Neural progenitor cell (in vitro differentiated cells): ENCODE measurements at regions not wholly inside any gene's neighbourhood (a gene's known extent, or its start where the extent isn't known, plus 50 kb on each side); places are given as distances from the start of the nearest gene placed in this dataset.
"Not testable (repeated sequence)": the region's sequence is repeated elsewhere in the genome, so short reads cannot be mapped to it uniquely, and the experiment has no call there.

Source experiments
- DNase-seq: peaks from one replicate; pipeline ENCODE4 v3.0.0-alpha.2; 2016; ENCODE audit warnings: low spot score
- H2AFZ ChIP-seq: fragments of 200-600 bp; sonication (generic); replicated peaks from 2 replicates; pipeline ENCODE4 v1.6.1; 2016; ENCODE audit warnings: antibody characterized with exemption
- H3F3A ChIP-seq: fragments of 200-600 bp; sonication (generic); 2 replicates; pipeline ENCODE4 v1.6.1; 2016; ENCODE audit warnings: antibody characterized with exemption, low read depth
- H3K27ac ChIP-seq: fragments of 200-600 bp; sonication (generic); 2 replicates; pipeline ENCODE4 v1.5.1; 2016; ENCODE audit warnings: mild to moderate bottlenecking
- H3K27me3 ChIP-seq: fragments of 200-600 bp; sonication (generic); 2 replicates; pipeline ENCODE4 v1.6.1; 2016; ENCODE audit warnings: mild to moderate bottlenecking, moderate library complexity
- H3K36me3 ChIP-seq: fragments of 200-600 bp; sonication (generic); 2 replicates; pipeline ENCODE4 v1.5.1; 2016
- H3K4me1 ChIP-seq: fragments of 200-600 bp; sonication (generic); 2 replicates; pipeline ENCODE4 v1.6.1; 2016; ENCODE audit warnings: mixed run types
- H3K4me2 ChIP-seq: fragments of 200-600 bp; sonication (generic); 2 replicates; pipeline ENCODE4 v1.6.1; 2016
- H3K4me3 ChIP-seq: fragments of 200-600 bp; sonication (generic); 2 replicates; pipeline ENCODE4 v1.5.1; 2016
- H3K79me2 ChIP-seq: fragments of 200-600 bp; sonication (generic); 2 replicates; pipeline ENCODE4 v1.6.1; 2016; ENCODE audit warnings: low read depth
- H3K9ac ChIP-seq: fragments of 200-600 bp; sonication (generic); 2 replicates; pipeline ENCODE4 v1.6.1; 2016
- H3K9me3 ChIP-seq: fragments of 200-600 bp; sonication (generic); 2 replicates; pipeline ENCODE4 v1.5.1; 2016; ENCODE audit warnings: low read depth
- H4K20me1 ChIP-seq: fragments of 200-600 bp; sonication (generic); 2 replicates; pipeline ENCODE4 v1.6.1; 2016; ENCODE audit warnings: low read depth
- H3K27ac Mint-ChIP-seq: 3 replicates; pipeline ENCODE4 v1.8.0; 2021; ENCODE audit warnings: mixed read lengths
- H3K27me3 Mint-ChIP-seq: 2 replicates; pipeline ENCODE4 v1.8.0; 2022; ENCODE audit warnings: low read depth, mild to moderate bottlenecking, inconsistent platforms, moderate library complexity, mixed read lengths; ENCODE audit not compliant: insufficient read depth
- H3K36me3 Mint-ChIP-seq: 3 replicates; pipeline ENCODE4 v1.8.0; 2021; ENCODE audit warnings: mixed read lengths
- H3K4me1 Mint-ChIP-seq: 3 replicates; pipeline ENCODE4 v1.8.0; 2021; ENCODE audit warnings: mixed read lengths
- H3K4me3 Mint-ChIP-seq: 3 replicates; pipeline ENCODE4 v1.8.0; 2021; ENCODE audit warnings: mild to moderate bottlenecking, moderate library complexity, mixed read lengths
- H3K9me3 Mint-ChIP-seq: 3 replicates; pipeline ENCODE4 v1.8.0; 2020; ENCODE audit warnings: mixed read lengths
- CTCF ChIP-seq: fragments of 200-600 bp; sonication (generic); IDR thresholded peaks from 2 replicates; pipeline ENCODE4 v1.5.1; 2017; ENCODE audit warnings: antibody characterized with exemption, mild to moderate bottlenecking
- EZH2 ChIP-seq: fragments of 200-600 bp; sonication (generic); IDR thresholded peaks from 2 replicates; pipeline ENCODE4 v1.6.1; 2017; ENCODE audit warnings: antibody characterized with exemption, mild to moderate bottlenecking, moderate library complexity
- EZH2phosphoT487 ChIP-seq: fragments of 200-600 bp; sonication (generic); IDR thresholded peaks from 2 replicates; pipeline ENCODE4 v1.6.1; 2017; ENCODE audit warnings: antibody characterized with exemption

- no peak overlapping the region for H3K4me3 Mint-ChIP-seq
- Histone ChIP-seq H3K4me2 (no peak overlapping the region), H3K27ac (no peak overlapping the region), H3F3A (no peaks in the 10 kb centered on the region), H4K20me1 (no peaks in the 10 kb centered on the region), H3K27me3 (no peaks in the 10 kb centered on the region), H3K4me3 (no peak overlapping the region), H2AFZ (no peak overlapping the region), H3K36me3 (no peaks in the 10 kb centered on the region), H3K9me3 (no peaks in the 10 kb centered on the region), H3K4me1 (no peaks in the 10 kb centered on the region), H3K79me2 (no peaks in the 10 kb centered on the region), H3K9ac (no peak overlapping the region)
- H3K27ac Mint-ChIP-seq, result no peak overlapping the region
- no peak for DNase-seq
- no peaks in the 10 kb centered on the region for H3K27me3 Mint-ChIP-seq
- no peaks in the 10 kb centered on the region for H3K36me3 Mint-ChIP-seq
- TF ChIP-seq EZH2phosphoT487 (no peak), CTCF (no peak), EZH2 (no peak)
- H3K9me3 Mint-ChIP-seq, result peaks cover 4% of the 10 kb centered on the region
- H3K4me1 Mint-ChIP-seq, result peaks cover 2% of the 10 kb centered on the region
Observed at GRCh38 chr9:26781906-26782305, 110.7 kb downstream of the CAAP1 start.

- not testable (repeated sequence) for H3K4me2 ChIP-seq, H4K20me1 ChIP-seq, H3K4me3 ChIP-seq, H3K79me2 ChIP-seq, H3K27ac Mint-ChIP-seq, H3K4me1 ChIP-seq, H3K4me3 Mint-ChIP-seq, H3K9me3 ChIP-seq, H3K9ac ChIP-seq, H3K4me1 Mint-ChIP-seq, H3K36me3 Mint-ChIP-seq, H3K27me3 Mint-ChIP-seq, H3K27ac ChIP-seq, H3K36me3 ChIP-seq, H3K9me3 Mint-ChIP-seq, H3K27me3 ChIP-seq, DNase-seq, H2AFZ ChIP-seq, H3F3A ChIP-seq
Observed at GRCh38 chr9:26780307-26780706, 112.3 kb downstream of the CAAP1 start.

- no peak for DNase-seq
- Histone ChIP-seq H3K4me2 (no peak overlapping the region), H3K27me3 (no peaks in the 10 kb centered on the region), H2AFZ (no peak overlapping the region), H4K20me1 (no peaks in the 10 kb centered on the region), H3K79me2 (no peaks in the 10 kb centered on the region), H3K36me3 (no peaks in the 10 kb centered on the region), H3K4me1 (no peaks in the 10 kb centered on the region), H3K4me3 (no peak overlapping the region), H3K27ac (no peak overlapping the region), H3K9me3 (no peaks in the 10 kb centered on the region), H3K9ac (no peak overlapping the region), H3F3A (no peaks in the 10 kb centered on the region)
- H3K27ac Mint-ChIP-seq, result no peak overlapping the region
- H3K27me3 Mint-ChIP-seq, result no peaks in the 10 kb centered on the region
- H3K36me3 Mint-ChIP-seq, result no peaks in the 10 kb centered on the region
- peaks cover 4% of the 10 kb centered on the region for H3K9me3 Mint-ChIP-seq
- H3K4me1 Mint-ChIP-seq, result no peaks in the 10 kb centered on the region
- no peak overlapping the region for H3K4me3 Mint-ChIP-seq
- TF ChIP-seq EZH2, result no peak
- no peak for TF ChIP-seq EZH2phosphoT487
- TF ChIP-seq CTCF, result no peak
Observed at GRCh38 chr9:26779062-26779461, 113.5 kb downstream of the CAAP1 start.

DNA sequence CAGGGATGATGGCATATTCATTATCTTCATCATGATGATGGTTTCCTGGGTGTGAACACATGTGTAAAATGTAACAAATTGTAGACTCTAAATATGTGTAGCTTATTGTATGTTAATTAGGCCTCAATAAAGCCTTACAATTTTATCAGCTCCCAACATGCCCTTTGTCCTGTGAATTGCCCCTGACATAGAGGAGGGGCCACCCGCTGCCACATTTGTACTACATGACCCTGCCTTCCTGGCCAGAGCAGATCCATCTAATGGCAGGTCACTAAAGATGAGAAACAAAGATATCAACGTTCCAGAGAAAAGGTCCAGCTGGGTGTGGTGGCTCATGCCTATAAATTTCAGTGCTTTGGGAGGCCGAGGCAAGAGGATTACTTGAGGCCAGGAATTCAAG, 117.2 kb downstream of the CAAP1 start:
- H3K4me2 ChIP-seq, result no peak overlapping the region
- H3K4me1 ChIP-seq, result no peaks in the 10 kb centered on the region
- H3K4me3 ChIP-seq, result no peak overlapping the region
- H2AFZ ChIP-seq, result no peak overlapping the region
- H4K20me1 ChIP-seq, result no peaks in the 10 kb centered on the region
- no peaks in the 10 kb centered on the region for H3K79me2 ChIP-seq
- Mint-ChIP-seq H3K27me3 (no peaks in the 10 kb centered on the region), H3K4me1 (no peaks in the 10 kb centered on the region), H3K4me3 (no peak overlapping the region), H3K9me3 (peaks cover 2% of the 10 kb centered on the region), H3K27ac (no peak overlapping the region), H3K36me3 (no peaks in the 10 kb centered on the region)
- no peak for TF ChIP-seq CTCF
- no peak for TF ChIP-seq EZH2
- TF ChIP-seq EZH2phosphoT487, result no peak
- H3K36me3 ChIP-seq, result no peaks in the 10 kb centered on the region
- H3K27me3 ChIP-seq, result no peaks in the 10 kb centered on the region
- no peak overlapping the region for H3K9ac ChIP-seq
- no peaks in the 10 kb centered on the region for H3F3A ChIP-seq
- DNase-seq, result no peak
- no peaks in the 10 kb centered on the region for H3K9me3 ChIP-seq
- H3K27ac ChIP-seq, result no peak overlapping the region
